Mucosa of rectum (tissue), 2 donors: ENCODE measurements at regions not wholly inside any gene's neighbourhood (a gene's known extent, or its start where the extent isn't known, plus 50 kb on each side); places are given as distances from the start of the nearest gene placed in this dataset.
"Not testable (repeated sequence)": the region's sequence is repeated elsewhere in the genome, so short reads cannot be mapped to it uniquely, and the experiment has no call there.

Experiments
- H3K27ac ChIP-seq, 2 donors: one replicate each; pipeline ENCODE4 v1.7.0; 2013; ENCODE audit warnings: inconsistent platforms in 2 of 2, low read depth in 2 of 2, low read length in 2 of 2
- H3K27me3 ChIP-seq, 2 donors: one replicate each; pipeline ENCODE4 v1.7.0; 2013; ENCODE audit warnings: low read length in 2 of 2; ENCODE audit not compliant: control insufficient read depth in 2 of 2, insufficient read depth in 2 of 2
- H3K36me3 ChIP-seq, 2 donors: one replicate each; pipeline ENCODE4 v1.7.0; 2013; ENCODE audit warnings: low read length in 2 of 2; ENCODE audit not compliant: control insufficient read depth in 2 of 2, insufficient read depth in 2 of 2
- H3K4me1 ChIP-seq, 2 donors: one replicate each; pipeline ENCODE4 v1.7.0; 2013; ENCODE audit warnings: low read length in 2 of 2, mild to moderate bottlenecking in 1 of 2; ENCODE audit not compliant: control insufficient read depth in 2 of 2, insufficient read depth in 2 of 2
- H3K4me3 ChIP-seq, 2 donors: one replicate each; pipeline ENCODE4 v1.7.0; 2013; ENCODE audit warnings: low read length in 2 of 2
- H3K9ac ChIP-seq, 2 donors: one replicate each; pipeline ENCODE4 v1.7.0; 2013; ENCODE audit warnings: low read length in 2 of 2, low read depth in 1 of 2, mild to moderate bottlenecking in 1 of 2
- H3K9me3 ChIP-seq, 2 donors: one replicate each; pipeline ENCODE4 v1.7.0; 2013; ENCODE audit warnings: low read length in 2 of 2; ENCODE audit not compliant: control insufficient read depth in 2 of 2
- donor health status: healthy.
- donor health status: Normal muscosa, but diverticular disease.

GRCh38 chr1:102693345-102693744 lies 415.0 kb downstream of the COL11A1 start:
- Histone ChIP-seq H3K27ac (no peak overlapping the region), H3K4me1 (no peaks in the 10 kb centered on the region), H3K27me3 (no peaks in the 10 kb centered on the region), H3K9ac (no peak overlapping the region), H3K36me3 (no peaks in the 10 kb centered on the region), H3K4me3 (no peak overlapping the region), H3K9me3 (peaks cover 0 to 2% of the 10 kb centered on the region in 2 donors)

- Histone ChIP-seq H3K4me1 (no peaks in the 10 kb centered on the region), H3K9ac (no peak overlapping the region), H3K36me3 (no peaks in the 10 kb centered on the region), H3K27ac (no peak overlapping the region), H3K9me3 (peaks cover 0 to 2% of the 10 kb centered on the region in 2 donors), H3K4me3 (no peak overlapping the region), H3K27me3 (no peaks in the 10 kb centered on the region)
Observed at GRCh38 chr1:102691592-102692090, 416.7 kb downstream of the COL11A1 start.

GRCh38 chr1:102687383-102687782 lies 420.9 kb downstream of the COL11A1 start:
- Histone ChIP-seq H3K9me3 (peaks cover 0 to 2% of the 10 kb centered on the region in 2 donors), H3K36me3 (no peaks in the 10 kb centered on the region), H3K9ac (no peak overlapping the region), H3K4me1 (no peaks in the 10 kb centered on the region), H3K27ac (no peak overlapping the region), H3K4me3 (no peak overlapping the region), H3K27me3 (no peaks in the 10 kb centered on the region)

GRCh38 chr1:102661481-102661880 lies 446.8 kb downstream of the COL11A1 start:
- Histone ChIP-seq H3K9me3 (no peaks in the 10 kb centered on the region), H3K27me3 (no peaks in the 10 kb centered on the region), H3K36me3 (no peaks in the 10 kb centered on the region), H3K27ac (no peak overlapping the region), H3K4me3 (no peak overlapping the region), H3K4me1 (no peaks in the 10 kb centered on the region), H3K9ac (no peak overlapping the region)

- H3K9ac ChIP-seq, H3K9me3 ChIP-seq, H3K27ac ChIP-seq, H3K27me3 ChIP-seq, H3K4me1 ChIP-seq, H3K36me3 ChIP-seq, H3K4me3 ChIP-seq: not testable (repeated sequence)
Observed at GRCh38 chr1:102659876-102660483, 448.3 kb downstream of the COL11A1 start.

- Histone ChIP-seq H3K27ac (no peak overlapping the region), H3K9me3 (no peaks in the 10 kb centered on the region), H3K4me3 (no peak overlapping the region), H3K4me1 (no peaks in the 10 kb centered on the region), H3K27me3 (no peaks in the 10 kb centered on the region), H3K9ac (no peak overlapping the region), H3K36me3 (no peaks in the 10 kb centered on the region)
Observed at GRCh38 chr1:102655034-102655433, 453.3 kb downstream of the COL11A1 start.

- H3K9ac ChIP-seq = no peak overlapping the region
- no peaks in the 10 kb centered on the region for H3K4me1 ChIP-seq
- H3K27me3 ChIP-seq = no peaks in the 10 kb centered on the region
- no peak overlapping the region for H3K4me3 ChIP-seq
- H3K36me3 ChIP-seq = no peaks in the 10 kb centered on the region
- no peaks in the 10 kb centered on the region for H3K9me3 ChIP-seq
- no peak overlapping the region for H3K27ac ChIP-seq
Observed at GRCh38 chr1:102640872-102641271, 467.4 kb downstream of the COL11A1 start.

GRCh38 chr1:102640312-102640711 lies 468.0 kb downstream of the COL11A1 start:
- Histone ChIP-seq H3K9me3 (no peaks in the 10 kb centered on the region), H3K4me1 (no peaks in the 10 kb centered on the region), H3K4me3 (no peak overlapping the region), H3K27ac (no peak overlapping the region), H3K27me3 (no peaks in the 10 kb centered on the region), H3K9ac (no peak overlapping the region), H3K36me3 (no peaks in the 10 kb centered on the region)

- no peak overlapping the region for H3K4me3 ChIP-seq
- no peaks in the 10 kb centered on the region for H3K9me3 ChIP-seq
Observed at GRCh38 chr1:102631691-102632090, 476.6 kb downstream of the COL11A1 start.

GRCh38 chr1:102630041-102630440 lies 478.3 kb downstream of the COL11A1 start:
- Histone ChIP-seq H3K4me1 (no peaks in the 10 kb centered on the region), H3K9me3 (no peaks in the 10 kb centered on the region), H3K36me3 (no peaks in the 10 kb centered on the region), H3K27me3 (no peaks in the 10 kb centered on the region), H3K9ac (no peak overlapping the region), H3K4me3 (no peak overlapping the region), H3K27ac (no peak overlapping the region)

More at GRCh38 chr1:102631691-102632090, 476.6 kb downstream of the COL11A1 start:
- Histone ChIP-seq H3K4me1 (no peaks in the 10 kb centered on the region), H3K36me3 (no peaks in the 10 kb centered on the region), H3K27ac (no peak overlapping the region), H3K27me3 (no peaks in the 10 kb centered on the region), H3K9ac (no peak overlapping the region)
